Keratinocyte (primary cell): ENCODE measurements at regions not wholly inside any gene's neighbourhood (a gene's known extent, or its start where the extent isn't known, plus 50 kb on each side); places are given as distances from the start of the nearest gene placed in this dataset.

ENCODE experiments used
- DNase-seq: peaks from one replicate; pipeline ENCODE4 v3.0.0-alpha.2; 2011; ENCODE audit warnings: low read depth, missing footprints, low spot score
- FAIRE-seq: peaks from 2 replicates; lab custom pipeline; 2011; peaks lifted over from hg19 to GRCh38; lab: Jason Lieb, UNC
- H2AFZ ChIP-seq: 2 replicates; pipeline ENCODE4 v1.6.0; 2012; ENCODE audit warnings: low read length, control low read depth, inconsistent platforms; ENCODE audit not compliant: control insufficient read depth
- H3K27ac ChIP-seq: 2 replicates; pipeline ENCODE4 v1.5.1; 2011; ENCODE audit warnings: low read length; ENCODE audit not compliant: control insufficient read depth, insufficient read depth
- H3K27me3 ChIP-seq: 3 replicates; pipeline ENCODE4 v1.6.0; 2011; ENCODE audit warnings: low read length; ENCODE audit not compliant: control insufficient read depth, insufficient read depth; ENCODE audit errors: extremely low read depth
- H3K36me3 ChIP-seq, 2 experiments: 2 replicates in 1 of 2; 3 replicates in 1 of 2; pipeline ENCODE4 v1.5.1; 2011; ENCODE audit warnings: low read length in 2 of 2, mild to moderate bottlenecking in 1 of 2; ENCODE audit not compliant: control insufficient read depth in 2 of 2, insufficient read depth in 2 of 2; ENCODE audit errors: extremely low read depth in 1 of 2
- H3K4me1 ChIP-seq: 3 replicates; pipeline ENCODE4 v1.5.1; 2011; ENCODE audit warnings: low read length; ENCODE audit not compliant: control insufficient read depth, insufficient read depth; ENCODE audit errors: extremely low read depth
- H3K4me2 ChIP-seq: 3 replicates; pipeline ENCODE4 v1.6.0; 2011; ENCODE audit warnings: low read depth, low read length; ENCODE audit not compliant: control insufficient read depth, insufficient read depth; ENCODE audit errors: extremely low read depth
- H3K4me3 ChIP-seq, 3 experiments: fragments of 200-600 bp in 1 of 3; sonication (generic) in 1 of 3; 2 replicates in 2 of 3; 3 replicates in 1 of 3; pipeline ENCODE4 v1.5.1; 2011 to 2016; ENCODE audit warnings: low read length in 3 of 3, mild to moderate bottlenecking in 3 of 3, control low read depth in 2 of 3, inconsistent platforms in 1 of 3, low read depth in 1 of 3, mixed read lengths in 1 of 3, mixed run types in 1 of 3, moderate library complexity in 1 of 3; ENCODE audit not compliant: control insufficient read depth in 2 of 3, insufficient read depth in 2 of 3; ENCODE audit errors: extremely low read depth in 1 of 3
- H3K79me2 ChIP-seq: 2 replicates; pipeline ENCODE4 v1.6.0; 2012; ENCODE audit warnings: low read length; ENCODE audit not compliant: control insufficient read depth, insufficient read depth
- H3K9ac ChIP-seq: 3 replicates; pipeline ENCODE4 v1.6.0; 2011; ENCODE audit warnings: low read length; ENCODE audit not compliant: control insufficient read depth, insufficient read depth; ENCODE audit errors: extremely low read depth
- H3K9me1 ChIP-seq: 3 replicates; pipeline ENCODE4 v1.6.0; 2011; ENCODE audit warnings: low read length; ENCODE audit not compliant: control insufficient read depth, insufficient read depth; ENCODE audit errors: extremely low read depth
- H3K9me3 ChIP-seq: 2 replicates; pipeline ENCODE4 v1.5.1; 2012; ENCODE audit warnings: low read depth, low read length; ENCODE audit not compliant: control insufficient read depth
- H4K20me1 ChIP-seq: 3 replicates; pipeline ENCODE4 v1.6.0; 2011; ENCODE audit warnings: low read length; ENCODE audit not compliant: control insufficient read depth, insufficient read depth; ENCODE audit errors: extremely low read depth
- CTCF ChIP-seq, 3 experiments: IDR thresholded peaks in 1 of 3; conservative IDR thresholded peaks in 1 of 3; optimal IDR thresholded peaks in 1 of 3; 2 replicates in 2 of 3; 3 replicates in 1 of 3; pipeline versions ENCODE3 to v1.5.1; 2011; ENCODE audit warnings: low read length in 3 of 3, mild to moderate bottlenecking in 3 of 3, moderate library complexity in 2 of 3, control low read depth in 1 of 3, inconsistent platforms in 1 of 3; ENCODE audit not compliant: insufficient read depth in 2 of 3; ENCODE audit errors: extremely low read depth in 1 of 3
- EZH2 ChIP-seq: IDR thresholded peaks from one replicate; pipeline ENCODE4 v1.6.1; 2012; ENCODE audit warnings: inconsistent platforms, mild to moderate bottlenecking, low read length, moderate library complexity
- dilution Hi-C: fragments of 300-500 bp; cut with MboI; formaldehyde crosslinking; loops from one replicate; pipeline ENCODE4 v1.7.0; 2020; ENCODE audit warnings: low sequenced_read_pairs; ENCODE audit not compliant: extremely low pct_ligation_motif_present

DNA sequence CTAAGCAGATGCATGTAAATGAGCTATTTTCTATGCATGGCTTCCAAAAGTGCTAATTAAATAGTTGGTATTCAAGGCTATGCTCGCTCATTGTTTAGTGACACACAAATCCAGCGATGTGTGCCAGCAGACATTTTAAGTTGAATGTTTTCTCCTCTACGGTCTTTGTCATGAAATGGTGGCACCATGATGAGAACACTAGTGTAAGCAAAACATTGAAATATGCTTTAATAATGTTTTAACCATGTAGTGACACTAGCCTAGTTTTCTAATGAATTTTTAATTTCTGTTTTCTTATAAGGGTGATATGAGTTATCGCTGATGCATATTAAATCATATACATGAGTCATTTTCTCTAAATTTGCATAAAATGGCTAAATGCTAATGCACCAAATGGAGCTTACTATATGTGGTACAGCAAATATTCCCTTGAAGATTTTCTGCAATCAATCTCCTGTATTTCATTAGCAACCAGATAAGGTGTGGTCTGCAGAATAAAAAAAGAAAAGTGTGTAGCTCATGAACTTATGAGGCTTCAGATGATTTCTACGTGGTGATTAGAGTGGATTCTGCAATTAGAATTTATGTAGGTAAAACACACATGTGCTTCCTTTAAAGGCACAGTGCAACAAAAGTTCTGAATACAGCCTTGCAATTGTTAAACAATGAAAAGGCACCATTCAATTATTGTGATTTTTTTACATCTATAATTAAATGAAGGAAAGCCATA is 226.6 kb downstream of the MEF2C start:
- DNase-seq (no peak), FAIRE-seq (no peak)
- Histone ChIP-seq H3K4me1 (no peaks in the 10 kb centered on the region), H3K27me3 (peaks cover 22% of the 10 kb centered on the region), H3K36me3 (no peaks in the 10 kb centered on the region), H3K4me3 (no peak overlapping the region), H3K27ac (no peak overlapping the region), H3K79me2 (no peaks in the 10 kb centered on the region), H4K20me1 (no peaks in the 10 kb centered on the region), H3K9me3 (no peaks in the 10 kb centered on the region), H3K9me1 (no peaks in the 10 kb centered on the region), H3K4me2 (no peak overlapping the region), H2AFZ (no peak overlapping the region), H3K9ac (no peak overlapping the region)
- no peak for TF ChIP-seq EZH2
- TF ChIP-seq CTCF (optimal IDR thresholded peaks at IDR 0.05 in 1 of 3, IDR thresholded peaks at IDR 0.05 in 1 of 3, conservative IDR thresholded peaks at IDR 0.05 in 1 of 3; ENCODE audit: extremely low read depth in 1 of 3, insufficient read depth in 2 of 3, low read length in 3 of 3), result no peak
- dilution Hi-C loops, result no loop called here

GRCh38 chr5:88653471-88653870 is 229.5 kb downstream of the MEF2C start:
- H3K27ac ChIP-seq, result no peak overlapping the region
- no peaks in the 10 kb centered on the region for H3K9me3 ChIP-seq
- DNase-seq (no peak), FAIRE-seq (no peak)
- no peak overlapping the region for H3K4me2 ChIP-seq
- no peaks in the 10 kb centered on the region for H4K20me1 ChIP-seq
- H3K79me2 ChIP-seq, result no peaks in the 10 kb centered on the region
- TF ChIP-seq CTCF (optimal IDR thresholded peaks at IDR 0.05 in 1 of 3, IDR thresholded peaks at IDR 0.05 in 1 of 3, conservative IDR thresholded peaks at IDR 0.05 in 1 of 3; ENCODE audit: extremely low read depth in 1 of 3, insufficient read depth in 2 of 3, low read length in 3 of 3) (no peak), EZH2 (no peak)
- H3K27me3 ChIP-seq, result no peaks in the 10 kb centered on the region
- no peaks in the 10 kb centered on the region for H3K4me1 ChIP-seq
- H3K9ac ChIP-seq, result no peak overlapping the region
- H2AFZ ChIP-seq, result no peak overlapping the region
- dilution Hi-C loops, result no loop called here
- H3K9me1 ChIP-seq, result no peaks in the 10 kb centered on the region
- H3K4me3 ChIP-seq, result no peak overlapping the region
- no peaks in the 10 kb centered on the region for H3K36me3 ChIP-seq
